ENCODE measurements at regions not wholly inside any gene's neighbourhood (a gene's known extent, or its start where the extent isn't known, plus 50 kb on each side); places are given as distances from the start of the nearest gene placed in this dataset.

DNA sequence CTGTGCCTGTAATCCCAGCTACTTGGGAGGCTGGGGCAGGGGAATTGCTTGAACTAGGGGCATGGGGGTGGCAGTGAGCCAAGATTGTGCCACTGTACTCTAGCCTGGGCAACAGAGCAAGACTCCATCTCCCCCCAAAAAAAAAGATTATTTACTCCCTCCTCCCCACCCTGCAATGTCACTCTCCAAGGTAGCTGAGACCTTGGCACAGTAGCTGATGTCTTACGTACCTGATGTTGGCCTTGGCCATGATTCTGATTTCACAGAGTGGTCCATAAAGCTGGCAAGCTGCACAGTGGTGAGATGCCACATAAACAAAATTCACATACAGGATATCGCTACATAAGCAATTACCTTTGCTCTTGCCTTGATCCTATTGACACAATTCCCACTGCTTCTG, 108.5 kb downstream of the CAVIN4 start:
- TF ChIP-seq, protein P1, sequence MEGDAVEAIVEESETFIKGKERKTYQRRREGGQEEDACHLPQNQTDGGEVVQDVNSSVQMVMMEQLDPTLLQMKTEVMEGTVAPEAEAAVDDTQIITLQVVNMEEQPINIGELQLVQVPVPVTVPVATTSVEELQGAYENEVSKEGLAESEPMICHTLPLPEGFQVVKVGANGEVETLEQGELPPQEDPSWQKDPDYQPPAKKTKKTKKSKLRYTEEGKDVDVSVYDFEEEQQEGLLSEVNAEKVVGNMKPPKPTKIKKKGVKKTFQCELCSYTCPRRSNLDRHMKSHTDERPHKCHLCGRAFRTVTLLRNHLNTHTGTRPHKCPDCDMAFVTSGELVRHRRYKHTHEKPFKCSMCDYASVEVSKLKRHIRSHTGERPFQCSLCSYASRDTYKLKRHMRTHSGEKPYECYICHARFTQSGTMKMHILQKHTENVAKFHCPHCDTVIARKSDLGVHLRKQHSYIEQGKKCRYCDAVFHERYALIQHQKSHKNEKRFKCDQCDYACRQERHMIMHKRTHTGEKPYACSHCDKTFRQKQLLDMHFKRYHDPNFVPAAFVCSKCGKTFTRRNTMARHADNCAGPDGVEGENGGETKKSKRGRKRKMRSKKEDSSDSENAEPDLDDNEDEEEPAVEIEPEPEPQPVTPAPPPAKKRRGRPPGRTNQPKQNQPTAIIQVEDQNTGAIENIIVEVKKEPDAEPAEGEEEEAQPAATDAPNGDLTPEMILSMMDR (conservative IDR thresholded peaks at IDR 0.05), result no peak
- no peak for TF ChIP-seq ZFX (IDR thresholded peaks at IDR 0.05)

Data from C4-2B (cell line).